ENCODE measurements at regions not wholly inside any gene's neighbourhood (a gene's known extent, or its start where the extent isn't known, plus 50 kb on each side); places are given as distances from the start of the nearest gene placed in this dataset.
A peak's percentile ranks its signal among the peaks of the same experiment; 100 is the strongest.

DNA sequence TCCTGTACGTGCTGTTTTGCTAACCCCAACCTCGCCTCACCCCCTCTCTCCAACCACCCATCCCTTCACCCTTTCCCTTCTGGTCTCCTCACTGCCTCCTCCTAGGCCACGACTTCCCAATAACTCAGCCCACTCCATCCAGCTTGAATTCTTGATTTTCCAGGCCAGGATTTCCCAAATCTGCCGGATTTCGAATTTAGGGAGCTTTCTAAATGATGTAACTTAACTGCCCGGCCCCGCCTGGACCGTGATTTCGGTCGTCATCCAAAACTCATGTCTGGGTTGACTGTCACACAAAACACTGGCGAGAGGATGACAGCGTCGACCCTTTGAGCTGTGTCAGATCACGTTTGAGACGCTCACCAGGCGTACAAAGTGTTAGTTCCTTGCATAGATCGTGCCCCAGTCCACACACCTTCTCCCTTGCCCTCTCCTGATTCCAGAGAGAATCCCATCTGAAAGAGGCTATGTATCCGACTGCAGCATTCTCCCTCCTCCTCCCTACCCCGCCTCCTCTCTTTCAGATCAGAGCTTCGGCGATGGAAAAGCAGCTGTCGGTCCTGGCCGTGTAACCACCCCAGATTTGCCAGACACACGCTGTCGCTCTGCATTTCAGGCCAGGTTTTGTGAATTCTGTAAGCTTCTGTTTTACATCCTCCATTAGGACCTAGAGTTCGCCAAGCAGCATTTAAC lies 168.2 kb downstream of the GPX5 start:
- no peak overlapping the region for H3K27ac ChIP-seq
- H3K36me3 ChIP-seq, result no peaks in the 10 kb centered on the region
- no peaks in the 10 kb centered on the region for H3K9me3 ChIP-seq (replicated peaks)
- no peaks in the 10 kb centered on the region for H3K4me1 ChIP-seq
- H3K27me3 ChIP-seq, result 0 out of 2 replicates have a peak, but pooled peaks cover 7% of the 10 kb centered on the region
- no peak overlapping the region for H3K4me3 ChIP-seq
- peak in 1 of 2 experiments; percentile 8 for DNase-seq

DNA sequence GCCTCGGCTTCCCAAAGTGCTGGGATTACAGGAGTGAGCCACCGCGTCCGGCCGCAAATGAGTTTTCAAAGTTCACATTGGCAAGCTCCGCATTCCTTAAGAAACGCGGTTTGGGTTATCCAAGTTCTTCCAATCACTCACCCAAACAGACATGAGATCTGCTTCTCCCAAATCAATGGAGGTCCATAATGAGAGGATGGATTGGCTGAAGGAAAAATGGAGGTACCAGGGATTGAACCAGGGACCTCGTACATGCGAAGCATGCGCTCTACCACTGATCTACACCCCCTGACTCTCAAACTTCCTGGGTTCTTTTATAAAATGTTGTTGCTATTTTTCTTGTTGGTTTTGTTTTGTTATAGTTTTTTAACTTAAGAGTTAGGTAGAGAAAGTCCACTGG lies 170.0 kb downstream of the GPX5 start:
- H3K36me3 ChIP-seq, result no peaks in the 10 kb centered on the region
- no peak overlapping the region for H3K27ac ChIP-seq
- H3K9me3 ChIP-seq (replicated peaks), result no peaks in the 10 kb centered on the region
- no peaks in the 10 kb centered on the region for H3K4me1 ChIP-seq
- H3K27me3 ChIP-seq, result 0 out of 2 replicates have a peak, but pooled peaks cover 7% of the 10 kb centered on the region
- DNase-seq, result no peak
- no peak overlapping the region for H3K4me3 ChIP-seq

DNA sequence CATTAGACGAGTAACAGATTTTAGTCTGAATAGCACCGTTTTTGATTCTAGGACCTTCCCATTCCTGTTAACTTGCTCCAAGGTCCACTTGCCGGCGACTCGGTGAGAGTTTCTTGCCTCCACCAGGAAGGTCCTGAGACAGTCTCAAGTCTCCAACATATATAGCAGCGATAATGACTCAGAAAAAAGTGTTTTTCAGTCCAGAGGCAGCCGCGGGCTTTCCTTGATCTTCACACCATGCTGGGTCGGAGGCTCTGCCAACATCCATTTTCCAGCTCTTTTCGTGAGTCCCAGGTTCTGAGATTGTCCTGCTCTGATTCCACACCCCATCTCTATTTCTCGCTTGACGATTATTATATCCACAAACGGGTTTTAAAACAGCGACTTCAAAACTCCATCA lies 170.5 kb downstream of the GPX5 start:
- Histone ChIP-seq H3K27me3 (0 out of 2 replicates have a peak, but pooled peaks cover 7% of the 10 kb centered on the region), H3K27ac (no peak overlapping the region), H3K9me3 (replicated peaks) (no peaks in the 10 kb centered on the region), H3K36me3 (no peaks in the 10 kb centered on the region), H3K4me3 (no peak overlapping the region), H3K4me1 (no peaks in the 10 kb centered on the region)
- no peak for DNase-seq

DNA sequence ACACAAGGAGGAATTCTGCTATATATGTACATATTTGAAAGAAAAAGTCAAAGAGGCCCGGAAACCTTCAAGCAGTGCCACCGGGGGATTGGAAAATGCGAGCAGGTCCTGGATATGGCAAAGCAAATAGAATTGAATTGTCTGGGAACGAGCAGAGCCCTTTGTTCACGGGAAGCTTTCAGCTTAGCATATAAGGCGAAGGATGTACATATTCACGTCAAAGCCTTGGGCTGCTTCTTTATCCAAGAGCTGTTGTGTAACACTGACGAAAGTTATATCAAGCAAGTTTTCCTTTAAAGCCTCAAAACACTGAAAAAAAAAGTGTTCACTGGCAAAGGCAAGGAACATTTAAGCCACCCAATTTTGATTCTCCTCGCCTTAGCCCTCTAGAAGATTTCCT lies 171.0 kb downstream of the GPX5 start:
- no peaks in the 10 kb centered on the region for H3K4me1 ChIP-seq
- no peak overlapping the region for H3K4me3 ChIP-seq
- no peak overlapping the region for H3K27ac ChIP-seq
- H3K36me3 ChIP-seq, result no peaks in the 10 kb centered on the region
- DNase-seq, result no peak
- H3K9me3 ChIP-seq (replicated peaks), result no peaks in the 10 kb centered on the region
- 0 out of 2 replicates have a peak, but pooled peaks cover 7% of the 10 kb centered on the region for H3K27me3 ChIP-seq

DNA sequence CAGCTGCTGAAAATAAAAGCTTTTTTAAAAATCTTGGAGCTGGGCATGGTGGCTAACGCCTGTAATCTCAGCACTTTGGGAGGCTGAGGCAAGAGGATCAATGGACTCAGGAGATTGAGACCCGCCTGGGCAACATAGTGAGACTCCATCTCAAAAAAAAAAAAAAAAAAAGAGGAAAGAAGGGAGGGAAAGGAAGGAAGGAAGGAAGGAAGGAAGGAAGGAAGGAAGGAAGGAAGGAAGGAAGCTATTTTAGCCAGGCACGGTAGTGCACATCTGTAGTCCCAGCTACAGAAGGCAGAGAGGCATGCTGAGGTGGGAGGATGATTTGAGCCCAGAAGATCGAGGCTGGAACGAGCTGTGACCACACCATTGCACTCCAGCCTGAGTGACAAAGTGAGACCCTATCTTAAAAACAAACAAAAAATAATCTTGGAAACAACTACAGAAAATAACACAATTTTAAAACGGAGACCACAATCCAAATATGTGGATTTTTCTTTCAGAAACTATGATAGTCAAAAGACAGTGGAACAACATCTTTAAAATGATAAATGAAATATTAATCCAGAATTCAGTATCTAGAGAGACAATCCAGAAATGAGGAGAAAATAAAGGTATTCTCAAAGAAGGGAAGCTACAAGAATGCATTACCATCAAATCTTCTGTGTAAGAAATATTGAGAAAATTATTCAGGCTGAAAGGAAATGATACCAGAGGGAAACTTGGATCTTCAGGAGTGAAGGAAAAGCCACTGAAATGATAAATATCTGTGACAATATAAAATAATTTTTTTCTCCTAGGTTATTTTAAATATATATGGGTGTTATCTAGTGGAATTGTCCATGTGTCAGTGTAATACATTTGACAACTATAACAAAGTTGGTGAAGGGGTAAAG lies 182.0 kb downstream of the GPX5 start:
- no peak overlapping the region for H3K27ac ChIP-seq
- no peaks in the 10 kb centered on the region for H3K27me3 ChIP-seq
- H3K9me3 ChIP-seq (replicated peaks), result no peaks in the 10 kb centered on the region
- no peaks in the 10 kb centered on the region for H3K36me3 ChIP-seq
- DNase-seq, result no peak
- H3K4me3 ChIP-seq, result no peak overlapping the region
- no peaks in the 10 kb centered on the region for H3K4me1 ChIP-seq

DNA sequence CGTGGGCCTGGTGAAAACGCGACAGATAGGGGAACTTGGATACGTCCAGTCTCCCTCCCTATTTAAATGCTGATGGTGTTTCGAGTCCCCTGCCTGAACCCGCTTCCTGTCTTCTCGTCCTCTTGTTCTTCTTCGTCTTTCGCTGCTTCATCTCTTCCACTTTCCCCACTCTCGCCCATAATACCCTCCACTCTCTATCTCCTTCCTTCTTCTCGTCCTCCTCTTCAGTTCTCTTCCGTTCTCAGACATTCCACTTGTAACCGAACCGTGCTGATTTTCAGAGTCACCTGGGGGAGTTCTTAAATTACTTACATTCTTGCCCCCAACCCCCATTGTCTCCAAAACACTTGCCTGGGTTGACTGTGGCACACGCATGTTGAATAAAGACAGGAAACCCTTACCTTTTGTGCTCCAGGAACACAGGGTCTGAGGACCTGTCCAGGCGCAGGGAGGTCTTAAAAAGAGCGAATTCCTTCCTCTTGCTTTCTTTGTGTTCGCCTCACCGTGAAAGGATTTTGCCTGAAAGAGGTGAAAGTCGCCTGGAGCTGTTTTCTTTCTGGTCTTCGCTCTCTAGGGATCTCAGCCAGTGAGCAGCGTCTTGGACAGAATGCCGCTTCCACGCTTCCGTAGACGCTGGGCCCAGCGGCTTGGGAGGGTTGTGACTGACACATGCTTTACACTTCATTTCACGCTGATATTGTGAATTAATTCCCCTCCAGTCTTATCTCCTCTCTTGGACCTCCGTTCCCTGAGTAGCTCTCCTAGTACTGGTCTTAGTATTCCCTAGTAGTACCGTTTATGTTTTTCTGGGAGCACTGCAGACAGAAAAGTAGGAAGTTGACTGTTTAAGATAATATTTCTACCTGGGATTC lies 184.0 kb downstream of the GPX5 start:
- no peak overlapping the region for H3K4me3 ChIP-seq
- H3K27me3 ChIP-seq, result no peaks in the 10 kb centered on the region
- DNase-seq, result no peak
- no peak overlapping the region for H3K27ac ChIP-seq
- H3K9me3 ChIP-seq (replicated peaks), result no peaks in the 10 kb centered on the region
- no peaks in the 10 kb centered on the region for H3K36me3 ChIP-seq
- H3K4me1 ChIP-seq, result no peaks in the 10 kb centered on the region

DNA sequence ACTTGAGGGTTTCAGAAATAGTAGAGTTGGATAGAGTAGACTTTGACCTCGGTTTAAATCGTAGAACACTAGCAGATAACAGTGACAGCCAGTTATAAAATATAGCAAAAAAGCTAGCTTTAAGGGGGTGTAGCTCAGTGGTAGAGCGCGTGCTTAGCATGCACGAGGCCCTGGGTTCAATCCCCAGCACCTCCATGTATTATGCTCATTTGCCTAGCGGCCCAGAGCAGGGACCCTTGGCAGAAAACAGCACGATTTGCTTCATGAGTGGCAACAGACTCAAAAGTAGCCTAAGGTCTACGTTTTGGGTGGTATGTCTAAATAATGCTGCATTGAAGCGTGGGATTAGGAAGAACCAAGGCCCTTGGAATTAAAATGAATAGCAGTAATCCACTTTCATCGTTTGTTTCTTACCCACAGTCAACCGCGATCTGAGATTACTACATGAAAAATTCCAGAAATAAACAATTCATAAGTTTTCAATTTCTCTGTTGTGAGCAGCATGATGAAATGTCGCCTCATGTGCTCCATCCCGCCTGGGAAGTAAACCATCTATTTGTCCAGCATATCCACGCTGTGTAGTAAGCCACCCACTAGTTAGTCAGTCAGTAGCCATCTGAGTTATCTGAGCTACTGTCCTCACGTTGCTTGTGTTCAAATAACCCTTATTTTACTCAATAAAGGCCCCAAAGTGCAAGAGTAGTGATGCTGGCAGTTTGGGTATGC lies 184.9 kb downstream of the GPX5 start:
- H3K9me3 ChIP-seq (replicated peaks), result no peaks in the 10 kb centered on the region
- no peak overlapping the region for H3K4me3 ChIP-seq
- no peaks in the 10 kb centered on the region for H3K27me3 ChIP-seq
- H3K36me3 ChIP-seq, result no peaks in the 10 kb centered on the region
- peak; percentile 6 to 8 for DNase-seq
- H3K27ac ChIP-seq, result no peak overlapping the region
- no peaks in the 10 kb centered on the region for H3K4me1 ChIP-seq

DNA sequence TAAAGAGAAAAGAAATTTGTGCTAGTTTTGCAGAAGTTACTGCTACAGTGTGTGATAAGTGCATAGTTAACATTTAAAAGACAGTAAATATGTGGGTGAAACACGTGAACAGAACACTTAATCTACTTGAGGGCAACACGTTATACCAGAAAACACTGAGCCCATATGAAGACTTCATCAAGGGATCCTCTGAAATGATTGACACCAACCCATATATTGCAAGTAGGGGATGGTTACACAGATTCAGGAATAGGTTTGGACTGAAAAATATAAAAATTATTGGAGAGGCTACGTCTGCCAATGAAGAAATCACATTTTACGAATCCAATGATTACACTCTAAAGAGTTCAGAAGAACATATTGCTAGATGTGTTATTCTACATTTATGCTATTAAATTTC lies 185.6 kb downstream of the GPX5 start:
- no peaks in the 10 kb centered on the region for H3K36me3 ChIP-seq
- no peaks in the 10 kb centered on the region for H3K27me3 ChIP-seq
- no peaks in the 10 kb centered on the region for H3K4me1 ChIP-seq
- H3K9me3 ChIP-seq (replicated peaks), result no peaks in the 10 kb centered on the region
- H3K4me3 ChIP-seq, result no peak overlapping the region
- DNase-seq, result no peak
- H3K27ac ChIP-seq, result no peak overlapping the region

DNA sequence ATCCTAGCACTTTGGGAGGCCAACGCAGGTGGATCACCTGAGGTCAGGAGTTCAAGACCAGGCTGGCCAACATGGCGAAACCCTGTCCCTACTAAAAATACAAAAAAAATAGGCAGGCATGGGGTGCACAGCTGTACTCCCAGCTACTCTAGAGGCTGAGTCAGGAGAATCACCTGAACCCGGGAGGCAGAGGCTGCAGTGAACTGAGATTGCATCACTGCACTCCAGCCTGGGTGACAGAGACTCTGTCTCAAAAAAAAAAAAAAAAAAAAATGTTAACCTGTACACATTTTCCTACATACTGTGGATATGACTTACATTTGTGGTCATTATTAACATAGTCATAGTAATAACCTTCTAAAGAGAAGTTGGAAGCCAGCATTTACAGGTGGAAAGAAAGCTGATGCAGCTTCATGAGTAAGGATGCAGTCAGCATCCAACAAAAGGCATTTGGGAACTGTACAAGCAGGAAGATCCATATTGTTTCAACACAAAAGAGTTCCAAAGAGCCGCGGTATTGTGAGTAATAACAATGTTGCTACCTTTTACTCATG lies 186.2 kb downstream of the GPX5 start:
- H3K27me3 ChIP-seq, result no peaks in the 10 kb centered on the region
- no peak overlapping the region for H3K4me3 ChIP-seq
- H3K9me3 ChIP-seq (replicated peaks), result no peaks in the 10 kb centered on the region
- H3K36me3 ChIP-seq, result no peaks in the 10 kb centered on the region
- no peak for DNase-seq
- H3K4me1 ChIP-seq, result no peaks in the 10 kb centered on the region
- H3K27ac ChIP-seq, result no peak overlapping the region

DNA sequence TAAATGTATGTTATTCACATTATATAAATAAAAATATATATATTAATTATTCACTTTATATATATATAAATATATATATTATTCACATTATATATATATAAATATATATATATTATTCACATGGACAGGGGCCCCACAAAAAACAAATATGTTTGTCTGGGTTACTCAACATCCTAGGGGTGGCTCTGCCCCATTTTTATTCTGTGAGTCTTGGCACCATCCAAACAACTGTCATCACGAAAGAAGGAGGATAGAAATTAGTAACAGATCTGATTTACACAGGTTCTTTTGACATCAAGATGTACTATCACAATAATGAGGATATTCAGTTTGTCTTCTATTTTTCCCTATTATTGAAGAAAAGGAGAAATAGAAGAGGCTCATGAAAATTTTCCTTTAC lies 187.3 kb downstream of the GPX5 start:
- no peaks in the 10 kb centered on the region for H3K36me3 ChIP-seq
- no peaks in the 10 kb centered on the region for H3K9me3 ChIP-seq (replicated peaks)
- DNase-seq, result no peak
- H3K4me1 ChIP-seq, result no peaks in the 10 kb centered on the region
- H3K4me3 ChIP-seq, result no peak overlapping the region
- H3K27ac ChIP-seq, result no peak overlapping the region
- H3K27me3 ChIP-seq, result no peaks in the 10 kb centered on the region

DNA sequence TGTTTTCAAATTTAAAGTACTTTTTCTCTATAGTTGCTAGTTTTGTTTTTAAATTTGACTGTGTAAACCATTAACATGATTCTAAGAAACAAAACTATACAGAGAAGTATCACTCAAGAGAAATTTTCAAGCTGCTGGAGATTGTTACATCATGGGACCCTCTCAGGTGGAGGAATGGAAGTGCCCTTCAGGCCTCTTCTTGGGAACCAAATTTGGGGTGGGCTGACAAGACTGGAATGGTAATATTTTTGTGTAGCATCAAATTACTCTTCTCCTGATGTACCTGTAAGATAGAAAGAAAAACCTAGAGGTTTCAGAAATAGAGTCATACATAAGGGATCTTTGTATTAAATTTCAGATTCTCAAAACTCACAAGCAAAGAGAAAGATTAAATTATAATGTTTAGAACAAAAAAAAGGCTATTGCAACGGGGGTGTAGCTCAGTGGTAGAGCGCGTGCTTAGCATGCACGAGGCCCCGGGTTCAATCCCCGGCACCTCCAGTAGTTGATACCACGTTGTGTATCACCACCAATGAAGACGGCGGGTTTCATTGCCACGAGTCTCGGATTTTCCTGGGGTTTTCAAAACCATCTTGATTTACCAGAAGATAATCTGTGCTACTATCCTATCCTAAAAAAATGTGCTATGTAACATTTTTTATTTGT lies 193.7 kb downstream of the GPX5 start:
- H3K36me3 ChIP-seq, result no peaks in the 10 kb centered on the region
- no peak overlapping the region for H3K27ac ChIP-seq
- no peaks in the 10 kb centered on the region for H3K4me1 ChIP-seq
- DNase-seq, result peak; percentile 6 to 14
- H3K9me3 ChIP-seq (replicated peaks), result no peaks in the 10 kb centered on the region
- no peaks in the 10 kb centered on the region for H3K27me3 ChIP-seq
- H3K4me3 ChIP-seq, result no peak overlapping the region

DNA sequence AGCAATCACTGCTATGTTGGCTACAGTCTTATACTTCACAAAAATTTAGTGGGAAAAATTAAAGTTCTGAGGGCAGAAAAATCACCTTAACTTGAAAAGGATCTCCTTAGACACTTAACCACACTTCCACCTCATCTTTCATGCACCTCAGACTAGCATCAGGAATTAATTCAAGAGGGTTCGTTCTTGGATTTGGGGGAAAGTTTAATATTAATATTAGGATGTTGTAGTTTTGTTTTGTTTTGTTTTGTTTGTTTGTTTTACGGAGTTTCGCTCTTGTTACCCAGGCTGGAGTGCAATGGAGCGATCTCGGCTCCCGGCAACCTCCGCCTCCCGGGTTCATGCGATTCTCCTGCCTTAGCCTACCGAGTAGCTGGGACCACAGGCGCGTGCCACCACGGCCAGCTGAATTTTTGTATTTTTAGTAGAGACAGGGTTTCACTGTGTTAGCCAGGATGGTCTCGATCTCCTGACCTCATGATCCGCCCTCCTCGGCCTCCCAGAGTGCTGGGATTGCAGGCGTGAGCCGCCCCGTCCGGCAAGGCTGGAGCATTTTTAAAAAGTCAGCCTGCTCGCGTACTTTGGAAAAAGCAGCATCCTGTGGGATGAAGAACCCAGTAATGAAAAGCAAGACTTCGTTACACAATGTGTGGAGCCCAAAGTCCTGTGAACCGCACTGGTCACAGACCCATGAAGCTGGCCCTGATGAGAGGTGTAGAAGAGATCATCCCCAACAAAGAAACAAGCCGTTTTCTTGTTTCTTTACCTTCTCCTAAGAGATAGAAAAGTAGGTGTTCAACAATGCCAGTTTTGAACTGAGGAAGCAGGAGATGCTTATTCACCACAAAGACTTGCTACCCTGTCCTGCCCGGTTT lies 194.9 kb downstream of the GPX5 start:
- H3K27ac ChIP-seq, result no peak overlapping the region
- DNase-seq, result no peak
- H3K9me3 ChIP-seq (replicated peaks), result no peaks in the 10 kb centered on the region
- H3K27me3 ChIP-seq, result no peaks in the 10 kb centered on the region
- no peaks in the 10 kb centered on the region for H3K4me1 ChIP-seq
- H3K36me3 ChIP-seq, result no peaks in the 10 kb centered on the region
- no peak overlapping the region for H3K4me3 ChIP-seq

DNA sequence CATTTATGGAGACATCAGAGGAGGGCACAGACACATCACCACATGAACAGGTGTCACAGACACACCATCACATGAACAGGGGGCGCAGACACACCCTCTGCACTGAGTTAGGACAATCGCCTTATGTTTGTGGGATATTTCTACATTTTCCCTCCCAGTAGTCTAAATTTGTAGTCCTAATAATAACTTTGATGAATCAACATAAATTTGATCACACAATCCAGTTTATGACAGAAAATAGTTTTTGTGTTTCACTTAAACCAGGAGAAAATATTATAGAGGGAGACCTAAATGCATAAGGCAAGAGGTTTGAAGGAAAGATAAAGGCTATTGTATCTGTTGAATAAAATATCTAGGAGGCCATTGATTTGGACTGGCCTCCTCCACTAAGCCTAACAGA lies 195.7 kb downstream of the GPX5 start:
- DNase-seq, result no peak
- no peaks in the 10 kb centered on the region for H3K27me3 ChIP-seq
- no peaks in the 10 kb centered on the region for H3K4me1 ChIP-seq
- H3K4me3 ChIP-seq, result no peak overlapping the region
- H3K36me3 ChIP-seq, result no peaks in the 10 kb centered on the region
- no peak overlapping the region for H3K27ac ChIP-seq
- no peaks in the 10 kb centered on the region for H3K9me3 ChIP-seq (replicated peaks)
